GM12873 (cell line): ENCODE measurements at regions not wholly inside any gene's neighbourhood (a gene's known extent, or its start where the extent isn't known, plus 50 kb on each side); places are given as distances from the start of the nearest gene placed in this dataset.
A peak's percentile ranks its signal among the peaks of the same experiment; 100 is the strongest.

Experiments used
- CTCF ChIP-seq: IDR thresholded peaks from 2 replicates; pipeline ENCODE4 v1.5.1; 2012; ENCODE audit warnings: low read depth, mild to moderate bottlenecking, moderate library complexity, low read length, control low read depth; ENCODE audit not compliant: insufficient read depth; ENCODE audit errors: missing control alignments

GRCh38 chr11:119989159-119989821, 148.6 kb downstream of the TRIM29 start:
- TF ChIP-seq CTCF = no peak

GRCh38 chr11:119985551-119985950, 152.4 kb downstream of the TRIM29 start:
- no peak for TF ChIP-seq CTCF

GRCh38 chr11:119983816-119984215, 154.1 kb downstream of the TRIM29 start:
- TF ChIP-seq CTCF = no peak

- peak; percentile 25 for TF ChIP-seq CTCF
These were observed 154.6 kb downstream of the TRIM29 start for GRCh38 chr11:119983240-119983732.

- no peak for TF ChIP-seq CTCF
These were observed 155.2 kb downstream of the TRIM29 start for GRCh38 chr11:119982517-119983239.

- no peak for TF ChIP-seq CTCF
These were observed 157.5 kb downstream of the TRIM29 start for GRCh38 chr11:119980431-119980830.

- TF ChIP-seq CTCF = no peak
These were observed 158.2 kb downstream of the TRIM29 start for GRCh38 chr11:119979701-119980100.
